Skeletal muscle satellite cell (primary cell): ENCODE measurements at regions not wholly inside any gene's neighbourhood (a gene's known extent, or its start where the extent isn't known, plus 50 kb on each side); places are given as distances from the start of the nearest gene placed in this dataset.

ENCODE experiments used
- H3K27me3 ChIP-seq: 2 replicates; pipeline ENCODE4 v1.7.0; 2013; ENCODE audit warnings: low read length; ENCODE audit not compliant: control insufficient read depth, insufficient read depth
- H3K36me3 ChIP-seq: 2 replicates; pipeline ENCODE4 v1.7.0; 2013; ENCODE audit warnings: mild to moderate bottlenecking, control low read depth, low read length; ENCODE audit not compliant: insufficient read depth
- H3K4me1 ChIP-seq: 2 replicates; pipeline ENCODE4 v1.7.0; 2013; ENCODE audit warnings: low read length; ENCODE audit not compliant: control insufficient read depth, insufficient read depth
- H3K4me2 ChIP-seq: 2 replicates; pipeline ENCODE4 v1.7.0; 2013; ENCODE audit warnings: mild to moderate bottlenecking, low read length
- H3K4me3 ChIP-seq: 2 replicates; pipeline ENCODE4 v1.7.0; 2013; ENCODE audit warnings: low read length
- H3K9ac ChIP-seq: 2 replicates; pipeline ENCODE4 v1.7.0; 2013; ENCODE audit warnings: mild to moderate bottlenecking, low read depth, low read length, moderate library complexity
- H3K9me3 ChIP-seq: replicated peaks from 2 replicates; pipeline ENCODE4 v1.7.0; 2013; ENCODE audit warnings: mild to moderate bottlenecking, control low read depth, low read length

DNA sequence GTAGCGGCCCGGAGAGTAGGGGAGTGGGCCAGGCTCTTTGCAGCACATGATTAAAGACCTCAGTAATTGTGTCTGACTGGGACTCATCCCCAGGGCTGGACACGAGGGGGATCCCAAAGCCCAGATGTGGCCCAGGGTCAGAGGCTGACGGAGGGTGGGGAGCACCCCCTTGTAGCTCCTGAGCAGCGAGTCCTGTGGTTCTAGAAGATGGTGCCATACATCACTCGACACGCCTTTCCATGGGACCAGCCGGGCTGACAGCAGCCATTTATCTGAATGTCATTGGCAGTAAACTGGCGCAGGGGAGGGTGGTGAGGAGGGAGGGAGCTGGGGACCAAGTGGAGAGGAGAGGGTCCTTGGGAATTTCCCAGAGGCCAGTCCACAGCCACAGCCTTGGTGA, 65.1 kb upstream of the FAM222A start:
- Histone ChIP-seq H3K4me2 (no peak overlapping the region), H3K4me3 (no peak overlapping the region), H3K36me3 (no peaks in the 10 kb centered on the region), H3K9me3 (no peaks in the 10 kb centered on the region), H3K4me1 (no peaks in the 10 kb centered on the region), H3K27me3 (peaks cover 83% of the 10 kb centered on the region), H3K9ac (no peak overlapping the region)

DNA sequence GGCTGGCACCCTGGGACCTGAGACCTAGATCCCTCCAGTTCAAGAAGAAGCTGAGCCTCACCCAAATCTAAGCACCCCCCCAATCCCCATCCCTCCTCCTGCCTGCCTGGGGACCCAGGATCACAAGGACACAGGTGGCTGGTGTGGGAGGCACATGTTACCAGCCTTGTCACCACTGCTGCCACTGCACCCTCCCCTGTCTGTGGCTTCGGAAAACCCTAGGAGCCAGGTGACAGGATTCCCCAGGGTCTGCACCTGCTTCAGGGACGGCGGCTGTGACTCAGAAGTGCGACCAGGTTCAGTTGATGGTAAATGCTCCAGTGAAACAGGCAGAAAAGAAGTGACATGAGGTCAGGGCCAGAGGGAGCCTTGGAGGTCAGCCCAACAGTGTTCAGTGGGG, 62.8 kb upstream of the FAM222A start:
- H3K4me2 ChIP-seq, result no peak overlapping the region
- H3K9me3 ChIP-seq, result no peaks in the 10 kb centered on the region
- H3K4me1 ChIP-seq, result no peaks in the 10 kb centered on the region
- peaks cover 84% of the 10 kb centered on the region for H3K27me3 ChIP-seq
- H3K36me3 ChIP-seq, result no peaks in the 10 kb centered on the region
- no peak overlapping the region for H3K4me3 ChIP-seq
- no peak overlapping the region for H3K9ac ChIP-seq

DNA sequence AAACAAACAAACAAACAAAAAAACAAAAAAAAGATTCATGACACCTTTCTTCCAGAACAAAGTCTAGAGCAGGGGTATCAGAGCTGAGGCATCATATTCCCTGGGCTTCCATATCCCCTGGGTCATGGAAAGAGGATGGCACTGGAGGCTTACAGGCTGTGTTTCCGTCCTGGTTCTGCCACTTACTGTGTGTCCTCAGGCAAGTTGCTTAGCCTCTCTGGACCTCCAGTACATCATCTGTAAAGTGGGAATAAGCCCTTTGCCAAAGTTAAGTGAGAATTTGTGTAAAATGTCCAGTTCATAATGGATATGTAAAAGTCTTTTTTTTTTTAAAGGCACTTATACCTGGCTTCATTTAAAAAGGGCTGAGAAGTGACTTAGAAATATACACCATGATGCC, 62.0 kb upstream of the FAM222A start:
- peaks cover 78% of the 10 kb centered on the region for H3K27me3 ChIP-seq
- H3K9ac ChIP-seq, result no peak overlapping the region
- no peak overlapping the region for H3K4me3 ChIP-seq
- no peaks in the 10 kb centered on the region for H3K9me3 ChIP-seq
- H3K36me3 ChIP-seq, result no peaks in the 10 kb centered on the region
- no peaks in the 10 kb centered on the region for H3K4me1 ChIP-seq
- H3K4me2 ChIP-seq, result no peak overlapping the region

DNA sequence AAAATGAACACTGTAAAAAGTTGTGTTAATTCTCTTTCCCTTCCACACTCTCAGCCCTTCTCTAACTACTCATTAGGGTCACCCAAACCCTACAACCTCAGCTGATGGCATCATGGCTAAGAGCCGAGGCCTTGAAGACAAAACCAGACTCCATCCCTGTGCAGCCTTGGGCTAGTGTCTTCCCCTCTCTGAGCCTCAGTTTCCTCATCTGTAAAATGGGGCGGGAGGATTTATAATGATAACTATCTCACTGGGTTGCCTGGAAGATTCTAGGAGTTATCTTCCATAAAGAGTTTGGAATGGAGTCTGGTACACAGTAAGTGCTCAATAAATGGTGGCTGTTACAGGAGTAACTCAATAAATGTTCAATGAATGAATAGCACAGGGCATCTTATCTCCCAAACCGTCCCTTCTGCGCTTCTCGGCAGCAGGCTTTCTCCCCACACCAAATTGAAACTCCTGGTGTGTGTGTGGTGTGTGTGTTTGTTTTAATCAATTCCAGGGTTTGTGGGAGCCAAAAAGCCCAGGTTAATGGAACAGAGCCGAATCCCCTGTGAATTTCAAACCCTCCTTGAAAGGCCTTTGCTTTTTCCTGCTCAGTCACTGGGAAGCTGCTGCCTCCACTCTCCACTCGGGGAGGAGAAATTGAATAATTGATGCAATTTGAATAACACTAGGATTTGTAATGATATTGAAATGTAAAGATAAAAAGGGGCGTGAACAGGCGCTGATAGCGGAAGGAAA, 61.2 kb upstream of the FAM222A start:
- Histone ChIP-seq H3K4me1 (no peaks in the 10 kb centered on the region), H3K36me3 (no peaks in the 10 kb centered on the region), H3K9ac (no peak overlapping the region), H3K4me2 (no peak overlapping the region), H3K4me3 (no peak overlapping the region), H3K27me3 (peaks cover 74% of the 10 kb centered on the region), H3K9me3 (no peaks in the 10 kb centered on the region)

DNA sequence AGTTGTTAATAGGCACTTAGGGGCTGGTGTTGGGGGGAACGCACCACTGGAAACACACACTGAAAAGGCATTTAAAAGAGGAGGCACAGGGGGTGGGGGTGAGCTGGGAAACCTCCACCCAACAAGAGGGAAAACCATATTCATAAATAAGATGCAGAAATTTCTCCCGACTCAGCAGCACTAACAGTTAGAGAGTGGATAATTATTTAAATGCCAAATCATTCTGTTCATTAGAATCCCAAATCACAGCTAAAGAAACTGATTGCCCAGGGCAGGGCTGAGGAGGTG, 60.7 kb upstream of the FAM222A start:
- no peak overlapping the region for H3K9ac ChIP-seq
- no peaks in the 10 kb centered on the region for H3K4me1 ChIP-seq
- H3K27me3 ChIP-seq, result peaks cover 73% of the 10 kb centered on the region
- no peaks in the 10 kb centered on the region for H3K36me3 ChIP-seq
- H3K4me3 ChIP-seq, result no peak overlapping the region
- H3K4me2 ChIP-seq, result no peak overlapping the region
- H3K9me3 ChIP-seq, result no peaks in the 10 kb centered on the region

DNA sequence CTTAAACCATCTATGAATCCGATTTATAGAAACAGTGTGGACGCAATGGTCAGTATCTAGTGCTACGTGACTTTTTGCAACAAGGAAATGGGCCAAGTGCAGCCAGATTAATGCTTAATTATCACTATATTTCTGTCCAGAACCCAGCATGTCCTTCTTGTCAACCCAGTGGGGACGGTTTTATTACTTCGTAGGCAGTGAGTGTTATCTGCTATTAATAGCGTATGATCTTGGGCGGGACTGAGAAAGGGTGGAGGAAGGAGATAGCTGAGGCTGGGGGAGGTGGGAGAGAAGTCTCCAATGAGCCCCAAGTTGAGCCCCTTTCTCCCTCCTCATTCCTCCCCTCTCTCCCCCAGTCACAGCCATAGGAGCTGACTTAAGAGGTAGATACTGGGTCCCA, 59.7 kb upstream of the FAM222A start:
- Histone ChIP-seq H3K9me3 (no peaks in the 10 kb centered on the region), H3K36me3 (no peaks in the 10 kb centered on the region), H3K9ac (no peak overlapping the region), H3K27me3 (peaks cover 66% of the 10 kb centered on the region), H3K4me1 (no peaks in the 10 kb centered on the region), H3K4me3 (no peak overlapping the region), H3K4me2 (no peak overlapping the region)

DNA sequence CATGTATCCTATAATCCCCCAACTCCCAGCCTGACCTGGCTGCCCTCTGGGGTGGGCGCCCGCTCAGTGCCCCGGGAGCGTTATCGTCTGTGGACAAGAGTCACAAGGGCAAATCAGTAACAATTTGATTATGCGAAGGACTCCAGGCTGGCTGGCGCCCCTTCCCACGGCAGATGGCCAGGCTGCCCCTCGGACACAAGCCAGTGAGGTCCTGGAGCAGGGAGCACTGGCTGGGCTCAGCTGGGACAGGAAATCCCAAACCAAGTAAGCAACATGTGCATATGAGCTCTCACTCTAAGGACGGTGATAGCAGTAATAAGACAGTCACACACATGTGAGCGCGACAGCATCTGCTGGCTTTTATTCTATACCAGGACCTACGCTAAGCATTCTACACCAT, 59.3 kb upstream of the FAM222A start:
- H3K4me1 ChIP-seq, result no peaks in the 10 kb centered on the region
- H3K9ac ChIP-seq, result no peak overlapping the region
- H3K36me3 ChIP-seq, result no peaks in the 10 kb centered on the region
- peaks cover 69% of the 10 kb centered on the region for H3K27me3 ChIP-seq
- H3K4me3 ChIP-seq, result no peak overlapping the region
- no peak overlapping the region for H3K4me2 ChIP-seq
- H3K9me3 ChIP-seq, result no peaks in the 10 kb centered on the region

DNA sequence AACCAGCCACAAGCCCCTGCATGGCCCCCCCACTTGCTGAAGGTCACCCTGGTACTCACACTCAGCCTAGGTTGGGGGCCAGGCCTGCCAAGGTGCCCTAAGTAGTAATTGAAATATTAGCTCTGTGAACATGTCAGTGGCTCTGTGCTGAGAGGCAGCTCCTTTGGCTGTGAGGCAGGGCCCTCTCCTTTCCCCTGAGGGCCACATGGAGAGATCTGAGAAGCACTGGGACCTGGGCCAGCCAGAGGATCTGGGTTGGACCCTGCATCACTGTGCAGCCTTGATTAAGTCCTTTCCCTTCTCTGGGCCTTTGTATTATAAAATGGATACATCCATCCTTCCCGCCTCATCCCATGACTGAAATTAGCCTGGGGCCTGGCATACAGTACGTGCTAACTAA, 58.0 kb upstream of the FAM222A start:
- H3K4me1 ChIP-seq, result no peaks in the 10 kb centered on the region
- no peaks in the 10 kb centered on the region for H3K36me3 ChIP-seq
- H3K4me2 ChIP-seq, result no peak overlapping the region
- no peak overlapping the region for H3K4me3 ChIP-seq
- no peaks in the 10 kb centered on the region for H3K9me3 ChIP-seq
- no peak overlapping the region for H3K9ac ChIP-seq
- H3K27me3 ChIP-seq, result peaks cover 64% of the 10 kb centered on the region

DNA sequence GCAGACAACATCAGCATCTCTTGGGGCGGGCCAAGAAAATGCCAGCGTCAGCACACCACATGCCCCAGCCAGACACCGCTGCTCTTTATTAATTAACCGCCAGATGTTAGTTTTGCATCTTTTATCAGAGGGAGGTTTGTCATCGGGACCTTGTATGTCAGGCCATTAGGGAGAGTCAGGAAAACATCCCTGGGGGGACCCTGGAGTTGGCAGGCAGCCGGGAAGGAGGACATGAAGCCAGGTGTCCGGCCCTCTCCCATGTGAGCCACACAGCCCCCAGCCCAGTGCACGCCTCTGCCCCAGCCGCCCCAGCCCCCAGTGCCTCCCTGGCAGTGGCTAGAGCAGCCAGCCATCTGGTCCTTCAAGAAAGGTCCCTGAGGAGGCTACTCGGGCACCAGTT, 56.9 kb upstream of the FAM222A start:
- H3K4me2 ChIP-seq, result no peak overlapping the region
- H3K9ac ChIP-seq, result no peak overlapping the region
- H3K9me3 ChIP-seq, result no peaks in the 10 kb centered on the region
- H3K36me3 ChIP-seq, result no peaks in the 10 kb centered on the region
- no peaks in the 10 kb centered on the region for H3K4me1 ChIP-seq
- peaks cover 54% of the 10 kb centered on the region for H3K27me3 ChIP-seq
- H3K4me3 ChIP-seq, result no peak overlapping the region

DNA sequence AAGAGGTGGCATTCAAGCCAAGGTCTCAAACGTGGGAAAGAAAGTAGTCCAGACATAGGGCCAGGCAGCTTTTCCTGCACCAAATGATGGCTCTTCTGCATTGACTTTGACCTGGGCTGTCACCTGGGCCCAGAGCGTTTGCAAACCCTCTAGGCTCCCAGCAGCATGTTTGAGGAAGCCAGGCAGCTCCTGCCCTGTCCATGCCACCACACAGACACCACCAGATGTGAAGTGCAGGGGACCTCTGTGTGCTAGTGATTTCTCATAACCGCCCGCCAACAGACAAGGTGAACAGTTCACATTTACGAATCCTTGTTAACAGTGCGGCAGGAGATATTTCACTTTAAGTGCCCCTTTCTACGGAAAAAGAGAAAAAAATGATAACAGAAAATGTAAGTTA, 49.8 kb upstream of the FAM222A start:
- Histone ChIP-seq H3K9me3 (no peaks in the 10 kb centered on the region), H3K4me3 (no peak overlapping the region), H3K36me3 (no peaks in the 10 kb centered on the region), H3K4me2 (no peak overlapping the region), H3K9ac (no peak overlapping the region), H3K4me1 (no peaks in the 10 kb centered on the region), H3K27me3 (peaks cover 37% of the 10 kb centered on the region)
